ENCODE measurements at regions not wholly inside any gene's neighbourhood (a gene's known extent, or its start where the extent isn't known, plus 50 kb on each side); places are given as distances from the start of the nearest gene placed in this dataset.

DNA sequence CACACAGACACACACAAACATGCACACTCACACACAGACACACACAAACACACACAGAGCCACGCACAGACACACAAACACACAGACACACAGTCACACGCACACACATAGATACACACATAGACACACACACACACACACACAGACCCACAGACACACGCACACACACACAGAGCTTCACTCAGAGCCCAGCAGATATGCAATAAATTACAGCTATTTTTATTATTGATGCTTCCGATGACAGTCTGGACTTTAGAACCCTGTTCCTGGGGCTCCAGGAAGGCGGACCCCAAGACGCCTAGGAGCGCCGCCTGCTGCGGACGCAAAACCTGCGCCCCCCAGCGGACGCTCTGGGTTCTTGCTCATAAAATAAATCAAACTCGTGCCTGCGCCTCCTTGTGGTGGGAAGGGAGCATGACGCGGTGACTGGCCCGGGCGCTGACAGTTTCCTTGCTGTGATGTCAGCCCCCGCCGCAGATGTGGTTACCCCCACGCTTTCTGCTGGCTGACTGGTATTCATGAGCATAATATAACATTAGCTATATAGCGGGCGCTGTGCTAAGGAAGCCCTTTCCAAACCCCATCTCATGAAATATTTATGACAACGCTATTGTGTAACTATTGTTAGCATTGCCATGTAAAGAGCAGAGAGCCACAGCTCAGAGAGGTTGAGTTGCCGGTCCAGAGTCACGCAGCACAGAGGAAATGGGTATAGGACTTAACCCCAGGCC lies 64.4 kb upstream of the TM9SF2 start:
- peak; percentile 94 for DNase-seq (ENCODE audit: low read depth)

DNA sequence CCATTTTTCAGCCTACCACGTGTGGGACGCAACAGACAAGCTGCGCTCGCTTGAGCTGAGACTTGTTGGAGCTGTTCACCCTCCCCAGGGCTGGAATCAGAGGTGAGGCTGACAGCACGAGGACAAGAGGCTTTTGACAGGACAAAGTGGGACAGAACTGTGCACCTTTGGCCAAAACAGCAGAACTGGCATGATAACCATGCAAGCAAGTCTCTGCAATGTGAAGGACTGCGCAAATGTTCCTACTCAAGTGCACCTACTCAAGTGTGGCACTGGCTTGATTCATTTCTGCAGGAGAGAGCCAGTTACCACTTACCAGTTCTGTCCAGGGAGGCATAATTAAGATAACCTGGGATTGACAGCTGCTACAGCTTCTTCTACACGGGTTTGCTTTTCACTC lies 62.2 kb upstream of the TM9SF2 start:
- DNase-seq (ENCODE audit: low read depth) = no peak

DNA sequence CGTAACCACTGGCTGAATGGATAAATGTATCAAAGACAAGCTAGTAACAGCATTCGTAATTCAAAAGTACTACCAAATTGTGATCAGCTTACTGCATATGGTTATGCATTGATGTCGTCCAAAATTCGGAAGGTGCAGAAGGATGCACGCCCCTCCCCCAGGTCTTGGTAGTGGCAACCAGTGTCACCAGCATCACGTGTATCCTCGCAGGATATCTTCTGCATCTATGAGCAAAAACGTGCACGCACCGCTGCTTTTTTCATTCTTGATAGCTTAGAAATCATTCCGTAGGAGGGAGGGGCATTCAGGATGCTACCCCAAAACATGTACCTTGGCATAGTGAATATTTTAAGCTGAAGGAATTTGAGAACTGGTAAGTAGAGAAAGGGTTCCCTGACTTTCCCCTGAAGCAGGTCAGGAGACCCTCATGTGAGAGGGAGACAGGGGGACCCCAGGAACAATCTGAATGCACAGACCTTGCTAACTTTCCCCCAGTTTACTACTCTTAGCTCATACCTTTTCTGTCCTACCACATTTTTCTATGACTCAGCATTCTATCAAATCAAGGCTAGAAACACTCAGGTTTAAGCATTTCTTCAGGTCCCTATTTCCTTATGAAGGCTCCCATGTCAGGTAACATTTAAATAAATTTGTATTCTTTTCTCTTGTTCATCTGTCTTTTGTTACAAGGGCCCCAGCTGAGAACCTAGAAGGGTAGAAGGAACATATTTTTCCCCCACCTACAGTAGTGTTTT lies 61.2 kb upstream of the TM9SF2 start:
- DNase-seq (ENCODE audit: low read depth) = no peak

DNA sequence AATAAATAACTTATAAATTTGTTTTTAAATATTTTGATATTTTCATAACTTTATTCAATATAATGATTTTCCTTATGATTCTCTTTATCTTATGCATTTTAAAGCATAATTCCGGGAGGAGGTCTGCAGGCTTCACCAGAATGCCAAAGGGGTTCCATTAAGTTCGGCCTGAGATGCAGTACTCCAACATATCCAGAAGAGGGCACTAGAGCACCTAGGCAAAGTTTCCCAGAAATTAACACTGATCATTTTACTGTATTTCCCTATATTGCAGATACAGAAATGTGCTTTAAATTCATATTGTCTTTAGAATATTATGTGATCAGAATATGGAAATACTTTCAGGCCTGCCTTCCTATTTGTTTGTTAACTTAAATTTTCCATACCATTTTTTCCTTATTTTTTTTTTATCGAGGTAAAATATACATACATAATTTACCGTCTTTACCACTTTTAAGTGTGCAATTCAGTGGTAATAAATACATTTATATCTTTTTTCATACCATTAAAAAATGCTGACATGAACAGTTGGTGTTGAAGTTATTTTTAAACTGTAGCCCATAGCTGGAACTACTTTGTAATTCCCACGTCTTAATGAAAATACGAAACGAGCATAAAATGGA lies 58.9 kb upstream of the TM9SF2 start:
- no peak for DNase-seq (ENCODE audit: low read depth)

DNA sequence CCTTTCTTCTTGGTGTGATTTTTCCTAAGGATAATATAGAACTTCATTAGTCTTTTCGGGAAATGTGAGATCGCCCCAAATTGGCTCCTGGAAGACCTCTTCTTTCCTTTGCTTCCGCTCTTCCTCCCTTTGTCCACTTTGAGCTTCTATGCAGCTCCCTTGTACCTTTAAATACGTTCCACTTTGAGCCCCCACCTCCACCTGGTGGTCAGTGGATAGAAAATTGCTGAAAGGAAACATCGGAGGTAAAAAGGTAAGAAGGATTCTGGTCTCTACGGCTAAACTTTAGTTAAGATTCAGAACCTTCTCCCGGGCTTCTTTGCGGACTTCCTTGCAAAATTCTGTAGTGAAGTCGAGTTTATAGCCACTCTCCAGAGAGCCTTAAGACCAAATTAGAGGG lies 55.0 kb upstream of the TM9SF2 start:
- DNase-seq (ENCODE audit: low read depth) = no peak

DNA sequence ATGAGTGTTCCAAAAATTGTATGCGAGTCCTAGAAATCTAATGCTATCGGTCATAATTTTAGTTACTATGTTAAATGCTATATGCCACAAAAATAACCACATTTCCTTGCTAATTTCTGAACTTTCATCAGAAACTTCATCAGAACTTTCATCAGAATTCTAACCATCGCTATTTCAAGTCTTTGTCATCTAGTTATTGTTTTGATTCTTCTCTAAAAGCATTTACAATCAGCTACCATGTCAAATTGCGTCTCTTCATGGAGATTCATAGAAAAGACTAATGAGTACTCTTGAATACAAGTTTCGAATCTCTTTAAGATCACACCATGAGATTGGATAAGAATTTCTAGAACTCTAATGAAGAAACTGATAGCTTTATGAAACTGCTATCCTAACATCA lies 52.7 kb upstream of the TM9SF2 start:
- DNase-seq (ENCODE audit: low read depth) = no peak

DNA sequence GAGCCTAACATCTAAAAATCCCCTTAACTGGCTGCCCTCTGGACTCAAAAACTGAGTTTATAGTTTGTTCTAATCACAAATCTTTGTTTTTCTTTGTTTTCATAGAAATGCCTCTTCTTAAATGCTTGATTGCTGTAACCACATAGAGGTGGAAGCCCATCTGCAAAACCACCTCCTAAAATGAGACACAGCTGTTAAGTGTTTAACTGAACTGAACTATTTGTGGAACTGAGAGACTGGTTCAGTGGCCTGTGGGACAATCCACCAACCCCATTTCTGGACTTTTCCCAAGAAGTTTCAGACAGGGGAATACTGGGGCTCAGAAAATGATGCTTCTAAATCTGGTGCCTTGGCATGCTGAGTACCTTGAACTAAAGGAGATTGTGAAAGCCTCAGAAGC lies 50.9 kb upstream of the TM9SF2 start:
- no peak for DNase-seq (ENCODE audit: low read depth)

All from activated T-helper 9 cell treated with anti-CD3 and anti-CD28 coated beads, Interleukin-2, amount 50 U/mL, for 16 hours (primary cell).